CD4-positive, alpha-beta T cell (primary cell): ENCODE measurements at regions not wholly inside any gene's neighbourhood (a gene's known extent, or its start where the extent isn't known, plus 50 kb on each side); places are given as distances from the start of the nearest gene placed in this dataset.

Experiments
- ATAC-seq: fragments of 200-7000 bp; cut with Tn5 transposase; one replicate; pipeline ENCODE4 v1.10.0; 2022; ENCODE audit warnings: mild to moderate bottlenecking; ENCODE audit not compliant: poor library complexity
- CTCF ChIA-PET: fragments of 350-600 bp; sonication (Branson Sonifier 250); formaldehyde crosslinking; loops from one replicate; lab custom pipeline; 2021; ENCODE audit warnings: antibody characterized with exemption, inconsistent platforms; lab: Charles Lee
- POLR2A ChIA-PET: fragments of 350-600 bp; sonication (Branson Sonifier 250); formaldehyde crosslinking; loops from one replicate; lab custom pipeline; 2021; ENCODE audit warnings: antibody characterized with exemption, inconsistent platforms; lab: Charles Lee
- DNase-seq, 14 experiments: peaks; one replicate each; pipeline ENCODE4 v3.0.0-alpha.2; 2013 to 2020; ENCODE audit warnings: mixed read lengths in 2 of 14
- H3K27ac ChIP-seq, 2 donors: one replicate each; pipeline versions ENCODE4 v1.5.1 to v1.7.0; 2013; ENCODE audit warnings: low read length in 2 of 2, low read depth in 1 of 2, mild to moderate bottlenecking in 1 of 2
- H3K27me3 ChIP-seq, 2 experiments: 1 replicate in 1 of 2; 2 replicates in 1 of 2; pipeline versions ENCODE4 v1.6.1 to v1.7.0; 2013; ENCODE audit warnings: low read length in 2 of 2, control low read depth in 1 of 2, mild to moderate bottlenecking in 1 of 2, moderate library complexity in 1 of 2; ENCODE audit not compliant: insufficient read depth in 2 of 2, control insufficient read depth in 1 of 2
- H3K36me3 ChIP-seq: one replicate; pipeline ENCODE4 v1.6.1; 2013; ENCODE audit warnings: low read length, control low read depth; ENCODE audit not compliant: insufficient read depth
- H3K4me1 ChIP-seq: one replicate; pipeline ENCODE4 v1.6.1; 2013; ENCODE audit warnings: low read length, control low read depth; ENCODE audit not compliant: insufficient read depth
- H3K4me3 ChIP-seq: one replicate; pipeline ENCODE4 v1.5.1; 2013; ENCODE audit warnings: mild to moderate bottlenecking, low read length, moderate library complexity
- H3K9me3 ChIP-seq, 2 experiments: 1 replicate in 1 of 2; 2 replicates in 1 of 2; pipeline versions ENCODE4 v1.6.1 to v1.7.0; 2013; ENCODE audit warnings: low read length in 2 of 2, mild to moderate bottlenecking in 2 of 2, control low read depth in 1 of 2, moderate library complexity in 1 of 2; ENCODE audit not compliant: control insufficient read depth in 1 of 2, insufficient read depth in 1 of 2
- H3K27ac Mint-ChIP-seq: one replicate; pipeline ENCODE4 v1.8.0; 2020; ENCODE audit warnings: mixed read lengths
- H3K27me3 Mint-ChIP-seq: one replicate; pipeline ENCODE4 v1.8.0; 2021; ENCODE audit warnings: mixed read lengths
- H3K36me3 Mint-ChIP-seq: one replicate; pipeline ENCODE4 v1.8.0; 2021; ENCODE audit warnings: low read depth, mixed read lengths
- H3K4me1 Mint-ChIP-seq: one replicate; pipeline ENCODE4 v1.8.0; 2021; ENCODE audit warnings: low read depth, mixed read lengths
- H3K4me3 Mint-ChIP-seq: one replicate; pipeline ENCODE4 v1.8.0; 2020; ENCODE audit warnings: mild to moderate bottlenecking, mixed read lengths
- H3K9me3 Mint-ChIP-seq: one replicate; pipeline ENCODE4 v1.8.0; 2020; ENCODE audit warnings: mixed read lengths
- intact Hi-C, 2 experiments: fragments of 100-400 bp; cut with DNase I in 1 of 2; cut with micrococcal nuclease in 1 of 2; formaldehyde crosslinking; loops; one replicate each; pipeline versions ENCODE4 v1.15.1 to v1.9.0; 2023 to 2025; cut with DNase I, micrococcal nuclease
- TF ChIP-seq, protein P1 (sequence below): fragments of 200-600 bp; IDR thresholded peaks from one replicate; pipeline ENCODE4 v1.8.0; 2022; ENCODE audit warnings: antibody characterized with exemption, mild to moderate bottlenecking

GRCh38 chr7:121574109-121574508, 178.0 kb upstream of the FAM3C start:
- H3K36me3 Mint-ChIP-seq = no peaks in the 10 kb centered on the region
- no peaks in the 10 kb centered on the region for H3K9me3 ChIP-seq

DNA sequence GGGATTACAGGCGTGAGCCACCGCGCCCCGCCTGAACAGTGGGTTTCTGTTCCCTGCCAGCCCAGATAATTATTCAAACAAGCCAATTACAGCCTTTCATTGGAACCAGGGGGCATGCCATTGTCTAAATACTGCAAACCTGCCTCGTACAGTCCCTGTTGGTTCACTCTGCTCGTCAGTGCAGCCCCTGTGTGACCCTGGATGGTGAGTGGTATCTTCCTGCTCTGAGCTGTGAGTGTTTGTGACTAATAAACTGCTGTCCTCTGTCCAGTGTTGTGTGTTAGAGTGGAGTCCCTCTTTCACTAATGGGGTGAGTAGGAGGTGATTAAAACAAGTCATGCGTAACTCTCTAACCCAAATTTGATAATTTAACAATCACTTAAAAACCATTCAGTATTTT, 176.5 kb upstream of the FAM3C start:
- ChIA-PET POLR2A (no interaction called here), CTCF (no interaction called here)
- DNase-seq = no peak
- H3K4me1 ChIP-seq = no peaks in the 10 kb centered on the region
- Mint-ChIP-seq H3K4me3 (no peak overlapping the region), H3K4me1 (no peaks in the 10 kb centered on the region), H3K27me3 (peaks cover 12% of the 10 kb centered on the region), H3K27ac (no peak overlapping the region), H3K9me3 (no peaks in the 10 kb centered on the region), H3K36me3 (no peaks in the 10 kb centered on the region)
- no peak for ATAC-seq
- H3K27me3 ChIP-seq = peaks cover 4 to 12% of the 10 kb centered on the region in 2 experiments
- intact Hi-C loops = no loop called here
- no peak overlapping the region for H3K4me3 ChIP-seq
- no peaks in the 10 kb centered on the region for H3K9me3 ChIP-seq
- no peak overlapping the region for H3K27ac ChIP-seq
- TF ChIP-seq, protein P1, sequence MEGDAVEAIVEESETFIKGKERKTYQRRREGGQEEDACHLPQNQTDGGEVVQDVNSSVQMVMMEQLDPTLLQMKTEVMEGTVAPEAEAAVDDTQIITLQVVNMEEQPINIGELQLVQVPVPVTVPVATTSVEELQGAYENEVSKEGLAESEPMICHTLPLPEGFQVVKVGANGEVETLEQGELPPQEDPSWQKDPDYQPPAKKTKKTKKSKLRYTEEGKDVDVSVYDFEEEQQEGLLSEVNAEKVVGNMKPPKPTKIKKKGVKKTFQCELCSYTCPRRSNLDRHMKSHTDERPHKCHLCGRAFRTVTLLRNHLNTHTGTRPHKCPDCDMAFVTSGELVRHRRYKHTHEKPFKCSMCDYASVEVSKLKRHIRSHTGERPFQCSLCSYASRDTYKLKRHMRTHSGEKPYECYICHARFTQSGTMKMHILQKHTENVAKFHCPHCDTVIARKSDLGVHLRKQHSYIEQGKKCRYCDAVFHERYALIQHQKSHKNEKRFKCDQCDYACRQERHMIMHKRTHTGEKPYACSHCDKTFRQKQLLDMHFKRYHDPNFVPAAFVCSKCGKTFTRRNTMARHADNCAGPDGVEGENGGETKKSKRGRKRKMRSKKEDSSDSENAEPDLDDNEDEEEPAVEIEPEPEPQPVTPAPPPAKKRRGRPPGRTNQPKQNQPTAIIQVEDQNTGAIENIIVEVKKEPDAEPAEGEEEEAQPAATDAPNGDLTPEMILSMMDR = no peak
- H3K36me3 ChIP-seq = no peaks in the 10 kb centered on the region

More at GRCh38 chr7:121574109-121574508, 178.0 kb upstream of the FAM3C start:
- TF ChIP-seq, protein P1 = no peak
- Mint-ChIP-seq H3K4me1 (no peaks in the 10 kb centered on the region), H3K27ac (no peak overlapping the region), H3K4me3 (no peak overlapping the region), H3K9me3 (no peaks in the 10 kb centered on the region), H3K27me3 (peaks cover 20% of the 10 kb centered on the region)
- H3K4me3 ChIP-seq = no peak overlapping the region
- no peaks in the 10 kb centered on the region for H3K4me1 ChIP-seq
- H3K27me3 ChIP-seq = peaks cover 6 to 17% of the 10 kb centered on the region in 2 experiments
- CTCF ChIA-PET = no interaction called here
- no peaks in the 10 kb centered on the region for H3K36me3 ChIP-seq
- DNase-seq (no peak), ATAC-seq (no peak)
- H3K27ac ChIP-seq = no peak overlapping the region
- POLR2A ChIA-PET = no interaction called here
- intact Hi-C loops = no loop called here

- H3K36me3 Mint-ChIP-seq = no peaks in the 10 kb centered on the region
- H3K4me3 Mint-ChIP-seq = no peak overlapping the region
- no peaks in the 10 kb centered on the region for H3K4me1 ChIP-seq
- peaks cover 0 to 6% of the 10 kb centered on the region in 2 experiments for H3K27me3 ChIP-seq
- no peaks in the 10 kb centered on the region for H3K4me1 Mint-ChIP-seq
- intact Hi-C loops = no loop called here
- H3K27me3 Mint-ChIP-seq = peaks cover 7% of the 10 kb centered on the region
- no peak overlapping the region for H3K4me3 ChIP-seq
- H3K9me3 Mint-ChIP-seq = no peaks in the 10 kb centered on the region
- H3K9me3 ChIP-seq = no peaks in the 10 kb centered on the region
- ATAC-seq (no peak), DNase-seq (no peak)
- no peak overlapping the region for H3K27ac ChIP-seq
- TF ChIP-seq, protein P1 = no peak
- H3K27ac Mint-ChIP-seq = no peak overlapping the region
- no peaks in the 10 kb centered on the region for H3K36me3 ChIP-seq
- CTCF ChIA-PET = interaction anchor here (0.5 kb wide), 1 partner anchor 26 kb away, joined by 3 read pairs; no protein-coding TSS in a partner anchor
- POLR2A ChIA-PET = no interaction called here
These were observed 174.3 kb upstream of the FAM3C start for GRCh38 chr7:121570365-121570764.
